ENCODE measurements at regions not wholly inside any gene's neighbourhood (a gene's known extent, or its start where the extent isn't known, plus 50 kb on each side); places are given as distances from the start of the nearest gene placed in this dataset.

DNA sequence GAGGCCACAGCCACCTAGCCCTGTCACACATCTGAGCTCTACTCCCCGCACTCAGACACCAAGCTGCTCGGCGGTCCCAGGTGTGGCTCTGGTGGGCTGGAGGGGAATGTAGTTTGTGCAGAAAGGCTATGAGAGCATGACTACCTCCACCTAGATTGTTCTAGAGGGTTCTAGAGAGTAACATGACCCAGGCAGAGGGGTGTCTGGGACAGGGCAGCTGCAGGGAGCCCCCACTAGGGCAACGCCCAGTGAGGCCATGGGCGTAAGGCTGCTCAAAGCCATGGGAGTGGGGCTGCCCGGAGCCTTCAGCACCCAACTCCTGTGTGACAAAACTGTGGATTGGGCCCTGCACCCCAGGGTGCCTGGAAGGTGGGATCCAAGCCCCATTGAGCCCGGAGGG is 511.4 kb upstream of the MYT1L start:
- Histone ChIP-seq H3K9ac (ENCODE audit: low read length) (no peak overlapping the region), H3K9me3 (ENCODE audit: control extremely low read depth in 1 of 3, control insufficient read depth in 2 of 3, insufficient read depth in 1 of 3, low read length in 2 of 3) (peaks cover 0 to 7% (median 0%) of the 10 kb centered on the region in 3 donors), H3K36me3 (replicated peaks in 1 of 2; ENCODE audit: control extremely low read depth in 1 of 2, control insufficient read depth in 1 of 2, extremely low read depth in 1 of 2, insufficient read depth in 2 of 2, low read length in 1 of 2) (no peaks in the 10 kb centered on the region), H4K20me1 (ENCODE audit: control insufficient read depth, insufficient read depth, low read length, poor library complexity, severe bottlenecking) (no peaks in the 10 kb centered on the region), H2AFZ (ENCODE audit: insufficient read depth, low read depth, low read length, poor library complexity, severe bottlenecking) (no peak overlapping the region), H3K4me3 (ENCODE audit: control extremely low read depth in 1 of 5, extremely low read depth in 1 of 5, insufficient read depth in 1 of 5, low read depth in 2 of 5, low read length in 4 of 5) (no peak overlapping the region), H3K4me2 (replicated peaks; ENCODE audit: low read depth, low read length, poor library complexity, severe bottlenecking) (no peak overlapping the region), H3K27ac (ENCODE audit: low read length in 2 of 2) (no peak overlapping the region), H3K27me3 (replicated peaks in 1 of 4; ENCODE audit: control extremely low read depth in 1 of 4, control insufficient read depth in 3 of 4, insufficient read depth in 4 of 4, low read length in 3 of 4) (peaks cover 0 to 7% (median 0%) of the 10 kb centered on the region in 4 experiments), H3K79me2 (ENCODE audit: control insufficient read depth, insufficient read depth, low read length) (no peaks in the 10 kb centered on the region), H3K4me1 (ENCODE audit: control insufficient read depth in 2 of 2, insufficient read depth in 2 of 2, low read length in 2 of 2) (no peaks in the 10 kb centered on the region)
- intact Hi-C loops (cut with micrococcal nuclease): no loop called here
- Mint-ChIP-seq H3K4me3 (no peak overlapping the region), H3K4me1 (no peaks in the 10 kb centered on the region), H3K27ac (no peak overlapping the region), H3K9me3 (ENCODE audit: insufficient read depth) (no peaks in the 10 kb centered on the region), H3K27me3 (no peaks in the 10 kb centered on the region)
- WGBS (ENCODE audit: insufficient coverage): 96% methylated on average over 4 of the region's 7 CpGs
- ChIA-PET POLR2A (no interaction called here), CTCF (no interaction called here)
- no peak for DNase-seq
- TF ChIP-seq EZH2 (IDR thresholded peaks at IDR 0.05; ENCODE audit: borderline replicate concordance, insufficient read depth, low read depth, low read length, poor library complexity, severe bottlenecking): no peak
- TF ChIP-seq, protein P1, sequence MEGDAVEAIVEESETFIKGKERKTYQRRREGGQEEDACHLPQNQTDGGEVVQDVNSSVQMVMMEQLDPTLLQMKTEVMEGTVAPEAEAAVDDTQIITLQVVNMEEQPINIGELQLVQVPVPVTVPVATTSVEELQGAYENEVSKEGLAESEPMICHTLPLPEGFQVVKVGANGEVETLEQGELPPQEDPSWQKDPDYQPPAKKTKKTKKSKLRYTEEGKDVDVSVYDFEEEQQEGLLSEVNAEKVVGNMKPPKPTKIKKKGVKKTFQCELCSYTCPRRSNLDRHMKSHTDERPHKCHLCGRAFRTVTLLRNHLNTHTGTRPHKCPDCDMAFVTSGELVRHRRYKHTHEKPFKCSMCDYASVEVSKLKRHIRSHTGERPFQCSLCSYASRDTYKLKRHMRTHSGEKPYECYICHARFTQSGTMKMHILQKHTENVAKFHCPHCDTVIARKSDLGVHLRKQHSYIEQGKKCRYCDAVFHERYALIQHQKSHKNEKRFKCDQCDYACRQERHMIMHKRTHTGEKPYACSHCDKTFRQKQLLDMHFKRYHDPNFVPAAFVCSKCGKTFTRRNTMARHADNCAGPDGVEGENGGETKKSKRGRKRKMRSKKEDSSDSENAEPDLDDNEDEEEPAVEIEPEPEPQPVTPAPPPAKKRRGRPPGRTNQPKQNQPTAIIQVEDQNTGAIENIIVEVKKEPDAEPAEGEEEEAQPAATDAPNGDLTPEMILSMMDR (IDR thresholded peaks at IDR 0.05): no peak
- ATAC-seq (ENCODE audit: low read depth): no peak

DNA sequence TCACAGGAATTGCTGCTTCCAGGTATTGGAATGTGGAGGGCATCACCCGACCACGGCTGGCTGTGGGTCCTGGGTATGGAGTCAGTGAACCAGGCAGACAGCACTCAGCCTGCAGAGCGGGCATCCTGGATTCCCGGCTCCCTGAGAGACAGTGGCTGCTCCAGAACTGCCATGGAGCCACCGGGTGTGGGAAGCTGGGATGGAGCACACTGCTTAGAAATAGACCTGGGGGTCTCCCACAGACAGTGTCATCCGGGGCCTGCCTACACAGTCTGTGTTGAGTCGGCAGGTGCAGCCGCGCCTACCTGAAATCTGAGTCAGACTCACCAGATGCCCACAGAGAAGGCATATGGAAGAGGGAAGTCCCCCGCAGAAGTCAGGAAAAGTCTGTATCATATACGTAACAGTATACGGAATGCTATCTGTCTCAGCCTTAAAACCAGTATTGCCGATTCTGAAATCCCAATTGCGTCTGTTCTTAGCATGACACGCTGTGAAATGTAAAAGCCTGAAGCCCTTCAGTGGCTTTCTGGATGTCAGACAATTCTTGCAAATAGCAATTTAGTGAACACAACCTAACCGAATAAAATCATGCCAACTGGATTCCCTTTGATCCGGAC is 509.7 kb upstream of the MYT1L start:
- intact Hi-C loops (cut with micrococcal nuclease): no loop called here
- no peak overlapping the region for H3K4me3 ChIP-seq (ENCODE audit: control extremely low read depth in 1 of 5, extremely low read depth in 1 of 5, insufficient read depth in 1 of 5, low read depth in 2 of 5, low read length in 4 of 5)
- no peak overlapping the region for H2AFZ ChIP-seq (ENCODE audit: insufficient read depth, low read depth, low read length, poor library complexity, severe bottlenecking)
- ATAC-seq (ENCODE audit: low read depth) (no peak), DNase-seq (no peak)
- H3K9me3 Mint-ChIP-seq (ENCODE audit: insufficient read depth): no peaks in the 10 kb centered on the region
- no peaks in the 10 kb centered on the region for H3K27me3 Mint-ChIP-seq
- H3K79me2 ChIP-seq (ENCODE audit: control insufficient read depth, insufficient read depth, low read length): no peaks in the 10 kb centered on the region
- no peaks in the 10 kb centered on the region for H3K36me3 ChIP-seq (replicated peaks in 1 of 2; ENCODE audit: control extremely low read depth in 1 of 2, control insufficient read depth in 1 of 2, extremely low read depth in 1 of 2, insufficient read depth in 2 of 2, low read length in 1 of 2)
- CTCF ChIA-PET: no interaction called here
- peaks cover 0 to 7% (median 0%) of the 10 kb centered on the region in 4 experiments for H3K27me3 ChIP-seq (replicated peaks in 1 of 4; ENCODE audit: control extremely low read depth in 1 of 4, control insufficient read depth in 3 of 4, insufficient read depth in 4 of 4, low read length in 3 of 4)
- 98% methylated on average over 15 of the region's 17 CpGs for WGBS (ENCODE audit: insufficient coverage)
- H3K9ac ChIP-seq (ENCODE audit: low read length): no peak overlapping the region
- H3K4me2 ChIP-seq (replicated peaks; ENCODE audit: low read depth, low read length, poor library complexity, severe bottlenecking): no peak overlapping the region
- H4K20me1 ChIP-seq (ENCODE audit: control insufficient read depth, insufficient read depth, low read length, poor library complexity, severe bottlenecking): no peaks in the 10 kb centered on the region
- no peak overlapping the region for H3K27ac Mint-ChIP-seq
- no peak overlapping the region for H3K4me3 Mint-ChIP-seq
- no peak for TF ChIP-seq EZH2 (IDR thresholded peaks at IDR 0.05; ENCODE audit: borderline replicate concordance, insufficient read depth, low read depth, low read length, poor library complexity, severe bottlenecking)
- TF ChIP-seq, protein P1 (IDR thresholded peaks at IDR 0.05): no peak
- no peaks in the 10 kb centered on the region for H3K4me1 Mint-ChIP-seq
- POLR2A ChIA-PET: no interaction called here
- peaks cover 0 to 4% (median 0%) of the 10 kb centered on the region in 3 donors for H3K9me3 ChIP-seq (ENCODE audit: control extremely low read depth in 1 of 3, control insufficient read depth in 2 of 3, insufficient read depth in 1 of 3, low read length in 2 of 3)
- H3K27ac ChIP-seq (ENCODE audit: low read length in 2 of 2): no peak overlapping the region
- no peaks in the 10 kb centered on the region for H3K4me1 ChIP-seq (ENCODE audit: control insufficient read depth in 2 of 2, insufficient read depth in 2 of 2, low read length in 2 of 2)
